WTC11 (cell line): ENCODE measurements at regions not wholly inside any gene's neighbourhood (a gene's known extent, or its start where the extent isn't known, plus 50 kb on each side); places are given as distances from the start of the nearest gene placed in this dataset.

ENCODE experiments used
- ATAC-seq: fragments of 200-7000 bp; cut with Tn5 transposase; 2 replicates; pipeline ENCODE4 v1.10.0; 2021; ENCODE audit warnings: mild to moderate bottlenecking, moderate library complexity
- CTCF ChIA-PET: fragments of 300-600 bp; sonication (Branson Sonifier 250); formaldehyde crosslinking; loops from one replicate; lab custom pipeline; 2021; ENCODE audit warnings: antibody characterized with exemption; lab: Charles Lee
- POLR2A ChIA-PET: fragments of 350-600 bp; sonication (Branson Sonifier 250); formaldehyde crosslinking; loops from one replicate; lab custom pipeline; 2021; ENCODE audit warnings: antibody characterized with exemption; lab: Charles Lee
- DNase-seq: peaks from one replicate; pipeline ENCODE4 v3.0.0; 2021; ENCODE audit warnings: low spot score
- H3K27ac Mint-ChIP-seq: 2 replicates; pipeline ENCODE4 v1.8.0; 2021; ENCODE audit warnings: mixed read lengths
- H3K27me3 Mint-ChIP-seq: 2 replicates; pipeline ENCODE4 v1.8.0; 2021; ENCODE audit warnings: low read depth, mild to moderate bottlenecking, moderate library complexity, mixed read lengths
- H3K36me3 Mint-ChIP-seq: 2 replicates; pipeline ENCODE4 v1.8.0; 2021; ENCODE audit warnings: mixed read lengths
- H3K4me1 Mint-ChIP-seq: 2 replicates; pipeline ENCODE4 v1.8.0; 2022; ENCODE audit warnings: mixed read lengths
- H3K4me3 Mint-ChIP-seq: 2 replicates; pipeline ENCODE4 v1.8.0; 2021; ENCODE audit warnings: mild to moderate bottlenecking, moderate library complexity, mixed read lengths
- H3K9me3 Mint-ChIP-seq: 2 replicates; pipeline ENCODE4 v1.8.0; 2021; ENCODE audit warnings: mixed read lengths
- ATF6 ChIP-seq: sonication (generic); formaldehyde crosslinking; IDR thresholded peaks from 2 replicates; pipeline ENCODE4 v1.8.1; 2023; ENCODE audit warnings: mild to moderate bottlenecking, missing genetic modification reagents
- CBFB ChIP-seq: sonication (generic); formaldehyde crosslinking; IDR thresholded peaks from 2 replicates; pipeline ENCODE4 v1.8.1; 2022; ENCODE audit warnings: mild to moderate bottlenecking, low read depth, missing genetic modification reagents
- E2F4 ChIP-seq: sonication (generic); formaldehyde crosslinking; IDR thresholded peaks from 2 replicates; pipeline ENCODE4 v1.8.1; 2022; ENCODE audit warnings: low read depth, mild to moderate bottlenecking, moderate library complexity, missing genetic modification reagents, borderline replicate concordance
- EMX1 ChIP-seq: fragments of 250-450 bp; sonication (Bioruptor Pico); IDR thresholded peaks from 2 replicates; pipeline ENCODE4 v1.8.0; 2021; ENCODE audit warnings: mild to moderate bottlenecking
- HMGXB4 ChIP-seq: sonication (generic); formaldehyde crosslinking; IDR thresholded peaks from 2 replicates; pipeline ENCODE4 v1.8.1; 2023; ENCODE audit warnings: mild to moderate bottlenecking, moderate library complexity, missing genetic modification reagents
- PREB ChIP-seq: sonication (generic); formaldehyde crosslinking; IDR thresholded peaks from 2 replicates; pipeline ENCODE4 v1.8.1; 2022; ENCODE audit warnings: mild to moderate bottlenecking, missing genetic modification reagents, moderate library complexity, borderline replicate concordance
- RORB ChIP-seq: fragments of 250-450 bp; sonication (Bioruptor Pico); IDR thresholded peaks from 2 replicates; pipeline ENCODE4 v1.9.0; 2021; ENCODE audit warnings: mild to moderate bottlenecking
- TEAD4 ChIP-seq: sonication (generic); formaldehyde crosslinking; IDR thresholded peaks from 2 replicates; pipeline ENCODE4 v1.8.0; 2022; ENCODE audit warnings: mild to moderate bottlenecking, missing genetic modification reagents
- USF2 ChIP-seq: sonication (generic); formaldehyde crosslinking; IDR thresholded peaks from 2 replicates; pipeline ENCODE4 v1.8.1; 2023; ENCODE audit warnings: mild to moderate bottlenecking, missing genetic modification reagents, moderate library complexity
- ZBTB43 ChIP-seq: sonication (generic); formaldehyde crosslinking; IDR thresholded peaks from 2 replicates; pipeline ENCODE4 v1.8.1; 2023; ENCODE audit warnings: mild to moderate bottlenecking, missing genetic modification reagents
- ZNF121 ChIP-seq: sonication (generic); formaldehyde crosslinking; IDR thresholded peaks from 2 replicates; pipeline ENCODE4 v1.8.0; 2023; ENCODE audit warnings: missing genetic modification reagents
- ZNF232 ChIP-seq: sonication (generic); formaldehyde crosslinking; IDR thresholded peaks from 2 replicates; pipeline ENCODE4 v1.8.0; 2022; ENCODE audit warnings: mild to moderate bottlenecking, missing genetic modification reagents
- ZNF396 ChIP-seq: fragments of 250-450 bp; sonication (Bioruptor Pico); IDR thresholded peaks from 2 replicates; pipeline ENCODE4 v1.8.0; 2021; ENCODE audit warnings: mild to moderate bottlenecking, moderate library complexity, borderline replicate concordance

GRCh38 chr13:47437406-47437805, 540.6 kb upstream of the HTR2A start (continued):
- TF ChIP-seq ZBTB43 (CRISPR knock-in tag), result no peak
- no peak for TF ChIP-seq ZNF396
- TF ChIP-seq ZNF232 (CRISPR knock-in tag), result no peak
- TF ChIP-seq, all 79 proteins: peak for 0

GRCh38 chr13:47433461-47434005, 536.7 kb upstream of the HTR2A start:
- DNase-seq (no peak), ATAC-seq (no peak)
- no peak overlapping the region for H3K27ac Mint-ChIP-seq
- no peaks in the 10 kb centered on the region; the same call in 1 of the 2 replicates for H3K27me3 Mint-ChIP-seq
- ChIA-PET POLR2A (no interaction called here), CTCF (no interaction called here)
- peaks cover 9% of the 10 kb centered on the region for H3K36me3 Mint-ChIP-seq
- no peak for TF ChIP-seq HMGXB4 (CRISPR knock-in tag)
- TF ChIP-seq PREB (CRISPR knock-in tag), result no peak
- no peak for TF ChIP-seq CBFB (CRISPR knock-in tag)
- no peak for TF ChIP-seq EMX1 (CRISPR knock-in tag)
- peaks cover 30% of the 10 kb centered on the region for H3K9me3 Mint-ChIP-seq
- no peak overlapping the region for H3K4me3 Mint-ChIP-seq
- no peaks in the 10 kb centered on the region for H3K4me1 Mint-ChIP-seq

- H3K36me3 Mint-ChIP-seq, result no peaks in the 10 kb centered on the region
- DNase-seq, result no peak
- H3K4me3 Mint-ChIP-seq, result no peak overlapping the region
- POLR2A ChIA-PET, result no interaction called here
- ATAC-seq, result no peak
- no peak for TF ChIP-seq E2F4 (CRISPR knock-in tag)
- no peak for TF ChIP-seq USF2 (CRISPR knock-in tag)
- no peak for TF ChIP-seq TEAD4 (CRISPR knock-in tag)
- TF ChIP-seq ATF6 (CRISPR knock-in tag), result no peak
- TF ChIP-seq ZNF121 (CRISPR knock-in tag), result no peak
- no peak for TF ChIP-seq RORB (CRISPR knock-in tag)
- TF ChIP-seq, all 79 proteins: peak for 0
- CTCF ChIA-PET, result no interaction called here
- no peaks in the 10 kb centered on the region for H3K27me3 Mint-ChIP-seq
- H3K27ac Mint-ChIP-seq, result no peak overlapping the region
- H3K9me3 Mint-ChIP-seq, result no peaks in the 10 kb centered on the region
- H3K4me1 Mint-ChIP-seq, result no peaks in the 10 kb centered on the region
These were observed 529.4 kb upstream of the HTR2A start for GRCh38 chr13:47426126-47426849.
